Osteoblast (primary cell): ENCODE measurements at regions not wholly inside any gene's neighbourhood (a gene's known extent, or its start where the extent isn't known, plus 50 kb on each side); places are given as distances from the start of the nearest gene placed in this dataset. TPM values are rescaled to one million over a fixed set of nuclear protein-coding genes. Genes with fewer than 3 reads are reported as not detected.

Source experiments
- DNase-seq: peaks from one replicate; pipeline ENCODE4 v3.0.0; 2011; ENCODE audit warnings: low spot score, mixed read lengths; ENCODE audit not compliant: insufficient read length; ENCODE audit errors: missing footprints
- H2AFZ ChIP-seq: 2 replicates; pipeline ENCODE4 v1.6.0; 2011; ENCODE audit warnings: mild to moderate bottlenecking, low read length
- H3K27ac ChIP-seq: 2 replicates; pipeline ENCODE4 v1.5.1; 2011; ENCODE audit warnings: mild to moderate bottlenecking, low read depth, low read length, moderate library complexity
- H3K27me3 ChIP-seq: 2 replicates; pipeline ENCODE4 v1.6.0; 2012; ENCODE audit warnings: mild to moderate bottlenecking, control low read depth, inconsistent platforms, low read length, moderate library complexity; ENCODE audit not compliant: insufficient read depth
- H3K36me3 ChIP-seq: 2 replicates; pipeline ENCODE4 v1.5.1; 2011; ENCODE audit warnings: mild to moderate bottlenecking, low read length, control low read depth, moderate library complexity; ENCODE audit not compliant: insufficient read depth
- H3K4me1 ChIP-seq: 2 replicates; pipeline ENCODE4 v1.5.1; 2011; ENCODE audit warnings: mild to moderate bottlenecking, low read length, control low read depth, moderate library complexity; ENCODE audit not compliant: insufficient read depth
- H3K4me2 ChIP-seq: 2 replicates; pipeline ENCODE4 v1.6.0; 2011; ENCODE audit warnings: mild to moderate bottlenecking, low read length; ENCODE audit not compliant: insufficient read depth
- H3K4me3 ChIP-seq: fragments of 200-600 bp; sonication (generic); 3 replicates; pipeline ENCODE4 v1.5.1; 2012; ENCODE audit warnings: mild to moderate bottlenecking, low read length, inconsistent platforms; ENCODE audit not compliant: insufficient read depth
- H3K79me2 ChIP-seq: 2 replicates; pipeline ENCODE4 v1.6.0; 2012; ENCODE audit warnings: mild to moderate bottlenecking, low read length, control low read depth, inconsistent platforms; ENCODE audit not compliant: insufficient read depth
- H3K9me3 ChIP-seq: 2 replicates; pipeline ENCODE4 v1.5.1; 2011; ENCODE audit warnings: low read depth, low read length, control low read depth
- H4K20me1 ChIP-seq: 2 replicates; pipeline ENCODE4 v1.6.0; 2012; ENCODE audit warnings: mild to moderate bottlenecking, low read length, control low read depth; ENCODE audit not compliant: insufficient read depth
- small RNA-seq: library from RNA; depleted of rRNA; stranded (forward); fragments of <200 nt; gene quantifications from one replicate; pipeline ENCODE3, GENCODE V24; 2012
- TF ChIP-seq, protein P1 (sequence below): IDR thresholded peaks from 2 replicates; pipeline ENCODE4 v1.5.1; 2011; ENCODE audit warnings: mild to moderate bottlenecking, low read depth, low read length, moderate library complexity; ENCODE audit errors: extremely low read depth

DNA sequence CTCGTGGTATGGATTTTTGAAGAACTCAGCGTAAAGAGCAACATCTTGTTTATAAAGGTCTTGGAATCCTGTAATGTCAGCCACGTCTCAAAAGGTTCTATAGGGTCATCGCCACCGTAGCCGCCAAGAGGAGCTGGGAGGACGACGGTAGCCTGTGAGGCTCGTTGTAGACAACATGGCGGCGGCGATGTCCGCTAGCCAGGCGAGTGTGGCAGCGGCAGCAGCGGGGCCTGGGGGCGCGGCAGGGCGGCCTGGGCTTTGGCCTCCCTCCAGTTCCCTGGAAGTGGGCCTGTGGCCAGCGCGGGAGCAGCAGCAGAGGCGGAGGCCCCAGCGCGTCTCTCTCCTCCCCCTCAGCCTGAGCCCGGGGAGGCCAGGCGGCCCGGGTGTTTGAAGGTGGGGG lies 143.5 kb upstream of the PBDC1 start:
- Histone ChIP-seq H3K27ac (no peak overlapping the region), H3K4me1 (no peaks in the 10 kb centered on the region), H3K9me3 (no peaks in the 10 kb centered on the region), H2AFZ (no peak overlapping the region), H3K79me2 (no peaks in the 10 kb centered on the region), H3K36me3 (no peaks in the 10 kb centered on the region), H3K27me3 (no peaks in the 10 kb centered on the region), H3K4me2 (no peak overlapping the region), H3K4me3 (no peak overlapping the region), H4K20me1 (no peaks in the 10 kb centered on the region)
- DNase-seq = no peak
- TF ChIP-seq, protein P1, sequence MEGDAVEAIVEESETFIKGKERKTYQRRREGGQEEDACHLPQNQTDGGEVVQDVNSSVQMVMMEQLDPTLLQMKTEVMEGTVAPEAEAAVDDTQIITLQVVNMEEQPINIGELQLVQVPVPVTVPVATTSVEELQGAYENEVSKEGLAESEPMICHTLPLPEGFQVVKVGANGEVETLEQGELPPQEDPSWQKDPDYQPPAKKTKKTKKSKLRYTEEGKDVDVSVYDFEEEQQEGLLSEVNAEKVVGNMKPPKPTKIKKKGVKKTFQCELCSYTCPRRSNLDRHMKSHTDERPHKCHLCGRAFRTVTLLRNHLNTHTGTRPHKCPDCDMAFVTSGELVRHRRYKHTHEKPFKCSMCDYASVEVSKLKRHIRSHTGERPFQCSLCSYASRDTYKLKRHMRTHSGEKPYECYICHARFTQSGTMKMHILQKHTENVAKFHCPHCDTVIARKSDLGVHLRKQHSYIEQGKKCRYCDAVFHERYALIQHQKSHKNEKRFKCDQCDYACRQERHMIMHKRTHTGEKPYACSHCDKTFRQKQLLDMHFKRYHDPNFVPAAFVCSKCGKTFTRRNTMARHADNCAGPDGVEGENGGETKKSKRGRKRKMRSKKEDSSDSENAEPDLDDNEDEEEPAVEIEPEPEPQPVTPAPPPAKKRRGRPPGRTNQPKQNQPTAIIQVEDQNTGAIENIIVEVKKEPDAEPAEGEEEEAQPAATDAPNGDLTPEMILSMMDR = no peak

DNA sequence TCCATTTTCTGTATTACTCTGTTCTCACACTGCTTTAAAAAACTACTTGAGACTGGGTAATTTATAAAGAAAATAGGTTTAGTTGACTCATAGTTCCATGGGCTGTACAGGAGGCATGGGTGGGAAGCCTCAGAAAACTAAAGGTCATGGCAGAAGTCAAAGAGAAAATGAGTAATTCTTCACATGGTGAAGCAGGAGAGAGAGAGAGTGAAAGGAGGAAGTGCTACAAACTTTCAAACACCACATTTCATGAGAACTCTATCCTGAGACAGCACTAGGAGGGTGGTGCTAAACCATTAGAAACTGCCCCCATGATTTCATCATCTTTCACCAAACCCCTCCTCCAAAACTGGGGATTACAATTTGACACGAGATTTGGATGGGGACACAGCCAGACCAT lies 108.0 kb upstream of the PBDC1 start:
- TF ChIP-seq, protein P1 = no peak
- H3K9me3 ChIP-seq = no peaks in the 10 kb centered on the region
- no peak overlapping the region for H2AFZ ChIP-seq
- H3K4me1 ChIP-seq = no peaks in the 10 kb centered on the region
- H4K20me1 ChIP-seq = no peaks in the 10 kb centered on the region
- no peaks in the 10 kb centered on the region for H3K79me2 ChIP-seq
- DNase-seq = no peak
- H3K27me3 ChIP-seq = no peaks in the 10 kb centered on the region
- H3K27ac ChIP-seq = no peak overlapping the region
- no peaks in the 10 kb centered on the region for H3K36me3 ChIP-seq
- no peak overlapping the region for H3K4me2 ChIP-seq
- H3K4me3 ChIP-seq = no peak overlapping the region

DNA sequence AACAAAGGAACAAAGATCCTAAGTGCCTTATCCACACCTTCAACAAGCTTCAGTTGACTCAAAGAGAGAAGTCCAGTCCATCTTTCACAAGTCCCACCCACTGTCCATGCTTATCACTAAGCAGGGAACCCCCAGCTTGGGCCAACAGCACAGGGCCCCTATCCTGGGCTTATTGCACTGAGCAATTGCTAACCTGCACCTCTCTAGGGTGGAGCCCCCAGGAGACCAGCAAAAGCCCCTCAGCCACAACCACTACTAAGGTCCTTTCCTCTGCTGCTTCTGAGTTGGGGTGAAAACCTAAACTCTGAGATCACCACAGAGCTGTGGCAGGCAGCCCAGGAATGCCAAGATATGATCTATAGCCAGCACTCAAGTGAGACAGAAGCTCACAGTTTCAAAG lies 96.7 kb upstream of the PBDC1 start:
- no peak overlapping the region for H3K4me3 ChIP-seq
- no peak overlapping the region for H3K27ac ChIP-seq
- H3K36me3 ChIP-seq = no peaks in the 10 kb centered on the region
- peak; percentile 4 for DNase-seq
- no peaks in the 10 kb centered on the region for H3K27me3 ChIP-seq
- TF ChIP-seq, protein P1 = no peak
- H4K20me1 ChIP-seq = no peaks in the 10 kb centered on the region
- no peaks in the 10 kb centered on the region for H3K9me3 ChIP-seq
- no peaks in the 10 kb centered on the region for H3K4me1 ChIP-seq
- no peak overlapping the region for H2AFZ ChIP-seq
- no peak overlapping the region for H3K4me2 ChIP-seq
- no peaks in the 10 kb centered on the region for H3K79me2 ChIP-seq

DNA sequence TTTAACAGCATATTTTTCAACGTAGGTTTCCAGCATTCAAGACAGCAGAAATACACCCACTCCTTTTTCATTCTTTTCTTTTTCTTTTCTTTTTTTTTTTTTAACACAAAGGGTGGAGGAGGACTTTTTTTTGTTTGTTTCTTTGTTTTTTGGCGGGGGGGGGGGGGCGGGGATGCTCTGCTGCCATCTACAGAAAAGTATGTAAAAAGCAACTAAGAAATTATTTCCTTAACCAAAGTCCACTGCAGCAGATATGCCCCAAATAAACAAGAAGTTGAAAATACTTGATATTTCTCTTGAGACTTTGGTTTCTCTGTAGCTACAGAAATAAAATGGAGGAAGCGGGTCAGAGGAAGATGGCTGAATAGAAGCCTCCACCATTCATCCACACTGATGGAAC lies 63.2 kb upstream of the PBDC1 start:
- Histone ChIP-seq H3K27ac (no peak overlapping the region), H3K9me3 (no peaks in the 10 kb centered on the region), H3K4me3 (no peak overlapping the region), H3K27me3 (no peaks in the 10 kb centered on the region), H3K36me3 (no peaks in the 10 kb centered on the region), H2AFZ (no peak overlapping the region), H4K20me1 (no peaks in the 10 kb centered on the region), H3K4me1 (no peaks in the 10 kb centered on the region), H3K4me2 (no peak overlapping the region), H3K79me2 (no peaks in the 10 kb centered on the region)
- TF ChIP-seq, protein P1 = no peak
- DNase-seq = no peak

Small RNA genes lying in the stretch of these regions (small RNA-seq; reads per million reads assigned to genes)
- gene AL451105.1 = not detected
